ENCODE measurements at regions not wholly inside any gene's neighbourhood (a gene's known extent, or its start where the extent isn't known, plus 50 kb on each side); places are given as distances from the start of the nearest gene placed in this dataset.
A peak's percentile ranks its signal among the peaks of the same experiment; 100 is the strongest.
"Not testable (repeated sequence)": the region's sequence is repeated elsewhere in the genome, so short reads cannot be mapped to it uniquely, and the experiment has no call there.

GRCh38 chr15:66884115-66884622 lies 181.2 kb upstream of the SMAD3 start:
- DNase-seq (ENCODE audit: low spot score) = no peak

- DNase-seq (ENCODE audit: low spot score) = no peak
These were observed 180.7 kb upstream of the SMAD3 start for GRCh38 chr15:66884661-66885237.

- DNase-seq (ENCODE audit: low spot score) = no peak
These were observed 180.0 kb upstream of the SMAD3 start for GRCh38 chr15:66885281-66885915.

- DNase-seq (ENCODE audit: low spot score) = no peak
These were observed 179.1 kb upstream of the SMAD3 start for GRCh38 chr15:66886241-66886675.

DNA sequence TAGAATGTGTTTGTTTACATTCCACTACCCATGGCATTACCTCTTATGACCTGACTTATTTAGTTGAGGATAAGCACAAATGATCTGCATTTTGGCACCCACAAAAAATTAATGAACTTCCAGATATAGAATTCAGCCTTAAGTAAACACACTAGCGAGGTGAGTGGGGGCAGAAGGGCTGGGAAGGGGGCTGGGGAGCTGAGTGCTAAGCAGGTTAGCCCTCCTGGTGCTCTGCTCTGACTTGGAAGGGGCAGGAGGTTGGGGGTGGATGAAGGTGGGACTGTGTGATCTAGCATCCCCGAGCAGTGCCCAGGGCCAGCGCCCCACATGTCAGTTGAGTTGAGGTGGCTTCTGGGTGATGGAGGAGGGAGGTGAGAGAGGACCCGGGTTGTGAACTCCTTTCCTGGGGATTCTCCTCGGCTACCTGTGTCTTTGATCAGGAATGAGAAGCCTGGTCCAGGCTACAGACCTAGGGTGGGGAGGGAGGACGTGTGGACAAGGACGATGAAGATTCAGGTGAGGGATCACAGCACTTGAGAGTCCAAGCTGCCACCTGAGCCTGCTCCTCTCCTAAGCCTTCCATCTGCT lies 178.6 kb upstream of the SMAD3 start:
- DNase-seq (ENCODE audit: low spot score) = no peak

DNA sequence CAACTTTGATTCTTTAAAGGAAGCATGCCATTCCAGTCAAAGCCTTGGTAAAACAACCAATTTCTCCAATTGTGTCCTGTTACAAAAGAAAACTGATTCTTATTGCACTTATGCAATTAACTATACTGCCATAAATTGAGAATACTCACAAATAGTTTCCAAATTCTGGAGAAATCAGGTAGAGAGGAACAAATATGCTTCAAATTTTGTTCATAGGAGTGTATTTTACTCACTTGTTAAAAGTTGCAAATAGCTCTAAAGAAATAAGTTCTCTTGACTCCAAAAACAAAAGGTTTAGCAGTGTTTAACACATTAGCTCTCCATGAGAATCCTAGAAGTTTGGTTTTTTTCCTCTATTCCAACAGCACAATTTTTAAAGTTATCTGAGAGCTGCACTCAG lies 176.1 kb upstream of the SMAD3 start:
- not testable (repeated sequence) for DNase-seq (ENCODE audit: low spot score)

DNA sequence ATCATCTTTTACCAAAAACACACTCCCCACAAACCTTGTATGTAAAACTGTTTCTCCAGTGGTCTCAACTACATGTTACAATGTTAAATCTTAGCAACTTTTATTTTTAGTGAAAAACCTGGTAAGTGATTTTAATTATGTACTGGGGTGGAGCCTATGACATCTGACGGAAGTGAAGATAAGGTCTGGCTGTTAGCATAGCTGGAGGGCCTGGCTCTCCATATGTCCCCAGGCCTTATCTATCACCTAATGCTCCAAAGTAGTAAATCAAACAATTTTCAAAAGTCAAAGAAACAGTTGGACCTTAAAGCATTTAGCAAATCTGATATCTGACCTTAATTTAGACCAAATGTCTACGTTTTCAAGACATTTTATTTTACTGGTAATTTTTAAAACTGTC lies 173.6 kb upstream of the SMAD3 start:
- DNase-seq (ENCODE audit: low spot score) = no peak

DNA sequence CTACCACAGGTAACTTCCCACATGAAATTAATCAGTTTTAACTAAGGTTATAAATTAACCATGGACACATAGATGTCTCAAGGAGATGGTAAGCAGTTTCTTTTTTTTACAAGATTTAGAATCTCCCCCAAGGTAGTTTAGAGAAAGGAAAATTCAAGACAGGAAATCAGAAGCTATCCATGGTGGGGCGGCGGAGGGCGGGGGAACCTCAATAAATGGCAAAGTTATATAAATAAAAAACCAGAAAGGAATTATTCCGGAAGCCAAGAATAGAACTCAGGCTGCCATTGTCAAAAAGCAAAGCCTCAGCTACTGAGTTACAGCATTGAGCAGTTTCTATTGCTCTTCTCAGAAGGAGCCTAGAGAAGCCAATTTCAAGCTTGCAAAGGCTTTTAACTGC lies 172.1 kb upstream of the SMAD3 start:
- DNase-seq (ENCODE audit: low spot score) = no peak

DNA sequence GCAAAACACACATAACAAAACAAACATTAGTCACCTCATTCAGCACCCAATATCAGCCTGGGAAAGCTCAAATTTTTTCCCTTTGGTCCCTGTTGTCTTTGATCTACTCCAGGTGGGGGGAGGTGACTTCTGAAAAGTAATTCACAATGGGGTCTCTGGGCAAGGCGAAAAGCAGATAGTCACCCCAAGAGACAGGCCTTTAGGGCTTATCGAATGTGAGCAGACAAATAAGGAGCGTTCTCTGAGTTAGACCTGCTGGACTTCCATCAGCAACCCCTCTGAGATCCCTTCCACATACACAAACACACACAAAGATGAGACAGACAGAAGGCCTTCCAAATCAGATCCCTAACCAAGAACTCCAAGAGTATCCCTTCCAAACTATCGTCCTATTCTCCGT lies 171.0 kb upstream of the SMAD3 start:
- no peak for DNase-seq (ENCODE audit: low spot score)

DNA sequence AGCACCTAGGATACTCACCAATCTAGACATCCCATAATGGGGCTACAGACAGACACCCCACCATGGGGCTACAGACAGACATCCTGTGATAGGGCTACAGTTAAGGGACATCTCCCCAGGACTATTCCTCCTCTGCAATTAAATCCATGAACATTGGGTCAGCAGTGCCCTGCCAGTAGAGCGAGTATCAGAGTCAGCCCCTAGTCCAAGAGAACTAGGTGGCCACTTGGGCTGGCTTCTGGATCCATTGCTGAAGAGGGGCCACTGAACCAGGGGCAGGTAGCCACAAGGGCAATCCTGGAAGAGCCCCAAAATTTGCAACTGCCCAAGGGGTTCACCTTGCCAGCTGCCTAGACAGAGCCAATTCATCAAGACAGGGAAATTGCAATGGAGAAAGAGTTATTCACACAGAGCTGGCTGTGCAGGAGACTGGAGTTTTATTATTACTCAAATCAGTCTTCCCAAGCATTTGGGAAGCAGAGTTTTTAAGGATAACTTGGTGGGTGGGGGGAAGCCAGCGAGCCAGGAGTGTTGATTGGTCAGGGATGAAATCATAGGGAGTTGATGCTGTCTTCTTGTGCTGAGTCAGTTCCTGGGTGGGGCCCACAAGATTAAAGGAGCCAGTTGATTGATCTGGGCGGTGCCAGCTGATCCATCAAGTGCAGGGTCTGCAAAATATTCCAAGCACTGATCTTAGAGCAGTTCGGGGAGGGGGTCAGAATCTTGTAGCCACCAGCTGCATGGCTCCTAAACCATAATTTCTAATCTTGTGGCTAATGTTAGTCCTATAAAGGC lies 170.2 kb upstream of the SMAD3 start:
- no peak for DNase-seq (ENCODE audit: low spot score)

DNA sequence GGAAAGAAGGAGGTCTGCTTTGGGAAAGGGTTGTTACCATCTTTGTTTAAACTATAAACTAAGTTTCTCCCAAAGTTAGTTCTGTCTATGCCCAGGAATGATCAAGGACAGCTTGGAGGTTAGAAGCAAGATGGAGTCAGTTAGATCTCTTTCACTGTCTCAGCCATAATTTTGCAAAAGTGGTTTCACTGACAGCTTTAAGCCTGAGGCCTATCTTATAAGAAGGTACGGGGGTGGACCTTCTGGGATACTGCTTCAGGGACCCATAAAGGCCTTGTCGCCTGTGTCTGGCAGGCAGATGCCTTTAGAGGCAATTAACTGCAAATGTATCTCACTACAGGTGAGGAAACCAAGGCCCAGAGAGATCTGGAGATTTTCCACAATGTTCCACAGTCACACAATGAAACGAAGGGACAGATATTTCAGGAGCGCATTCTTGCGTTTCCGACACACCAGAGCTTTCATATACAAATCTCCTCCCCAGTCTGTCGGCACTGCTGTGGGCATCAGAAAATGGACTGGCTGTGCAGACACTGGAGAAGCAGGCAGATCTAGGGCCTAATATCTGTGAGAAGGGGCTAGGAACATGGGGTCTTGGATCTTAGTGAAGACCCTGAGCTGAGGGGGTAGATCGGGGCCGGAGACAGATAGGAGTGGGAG lies 169.5 kb upstream of the SMAD3 start:
- no peak for DNase-seq (ENCODE audit: low spot score)

DNA sequence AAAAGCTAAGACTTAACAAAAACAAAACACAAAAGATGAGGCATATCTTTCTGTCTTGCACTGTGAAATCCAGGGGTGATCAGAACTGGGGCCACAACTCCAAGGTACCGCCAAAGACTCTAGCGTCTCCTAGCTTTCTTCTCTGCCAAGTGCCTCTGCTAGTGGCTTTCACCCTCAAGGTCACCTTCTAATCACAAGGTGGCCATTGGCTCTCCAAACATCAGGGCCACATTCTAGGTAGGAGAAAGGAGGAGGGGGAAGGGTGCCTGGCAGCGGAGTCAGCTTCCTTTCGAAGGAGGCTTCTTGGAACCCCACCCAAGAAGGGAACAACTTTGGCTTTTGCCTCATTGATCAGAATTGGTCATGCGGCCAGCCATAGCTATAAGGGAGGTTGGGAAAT lies 168.8 kb upstream of the SMAD3 start:
- DNase-seq (ENCODE audit: low spot score) = no peak

DNA sequence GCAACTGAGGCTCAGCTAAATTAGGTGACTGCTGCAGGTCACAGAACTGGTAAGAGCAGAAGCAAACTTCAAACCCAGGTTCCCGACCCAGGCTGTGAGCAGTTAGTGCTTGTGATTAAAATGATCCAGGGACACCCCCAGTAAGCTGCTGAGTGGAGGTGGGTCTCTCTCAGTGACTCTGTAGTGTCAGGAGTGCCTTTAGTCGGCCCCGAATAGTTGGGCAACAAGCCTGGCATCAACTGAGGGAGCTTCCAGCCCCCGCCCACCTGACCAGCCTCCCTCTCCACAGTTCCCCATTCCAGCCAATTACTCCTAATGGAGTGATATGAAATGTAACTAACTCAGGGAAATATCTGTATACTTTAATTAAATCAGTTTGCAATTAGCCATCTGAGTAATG lies 168.0 kb upstream of the SMAD3 start:
- no peak for DNase-seq (ENCODE audit: low spot score)

GRCh38 chr15:66897971-66898370 lies 167.4 kb upstream of the SMAD3 start:
- no peak for DNase-seq (ENCODE audit: low spot score)

DNA sequence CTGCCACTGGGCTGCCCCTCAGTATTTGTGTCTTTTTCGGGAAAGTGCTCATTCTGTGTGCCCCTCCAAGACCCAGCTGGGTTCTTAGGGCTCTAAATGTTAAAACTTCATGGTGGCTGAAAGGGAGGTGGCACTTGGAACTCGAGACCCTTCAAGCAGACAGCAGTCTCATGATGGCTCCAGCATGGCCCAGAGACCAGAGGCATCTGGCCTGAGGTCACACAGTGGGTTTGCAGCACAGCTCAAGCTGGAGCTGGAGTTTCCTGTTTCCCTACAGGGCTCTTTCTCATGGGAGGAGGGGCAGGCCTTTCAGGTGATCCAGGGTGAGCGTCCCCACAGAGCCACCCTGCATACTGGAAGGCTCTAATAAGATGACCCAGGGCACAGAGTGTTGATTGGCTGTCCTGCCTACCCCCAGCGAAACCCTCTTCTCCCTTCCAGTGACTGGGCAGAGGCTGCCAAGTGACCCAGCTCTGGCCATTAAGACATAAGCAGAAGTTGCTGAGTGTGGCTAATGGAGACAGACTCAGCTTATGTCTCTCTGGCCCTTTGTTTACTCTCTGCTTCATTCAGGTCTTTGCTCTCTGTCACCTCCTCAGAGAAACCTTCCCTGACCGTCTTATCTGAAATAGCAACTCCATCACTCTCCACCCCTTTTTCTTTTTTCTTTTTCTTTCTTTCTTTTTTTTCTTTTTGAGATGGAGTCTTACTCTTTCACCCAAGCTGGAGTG lies 166.6 kb upstream of the SMAD3 start:
- DNase-seq (ENCODE audit: low spot score) = no peak

GRCh38 chr15:66899555-66900350 lies 165.6 kb upstream of the SMAD3 start:
- DNase-seq (ENCODE audit: low spot score) = no peak

- DNase-seq (ENCODE audit: low spot score) = no peak
These were observed 164.7 kb upstream of the SMAD3 start for GRCh38 chr15:66900586-66901310.

GRCh38 chr15:66901336-66902100 lies 163.9 kb upstream of the SMAD3 start:
- DNase-seq (ENCODE audit: low spot score) = peak; percentile 34

DNA sequence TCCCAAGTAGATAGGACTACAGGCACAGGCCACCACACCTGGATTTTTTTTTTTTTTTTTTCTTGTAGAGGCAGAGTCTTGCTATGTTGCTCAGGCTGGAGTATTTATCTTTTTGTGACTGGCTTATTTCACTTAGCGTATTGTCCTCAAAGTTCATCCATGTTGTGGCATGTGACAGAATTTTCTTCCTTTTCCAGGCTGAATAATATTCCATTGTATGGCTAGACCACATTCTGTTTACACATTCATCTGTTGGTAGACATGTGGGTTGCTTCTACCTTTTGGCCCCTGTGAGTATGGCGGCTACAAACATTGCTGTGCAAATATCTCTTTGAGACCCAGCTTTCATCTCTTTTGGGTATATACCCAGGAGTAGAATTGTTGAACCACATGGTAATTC lies 160.2 kb upstream of the SMAD3 start:
- no peak for DNase-seq (ENCODE audit: low spot score)
